ENCODE measurements at regions not wholly inside any gene's neighbourhood (a gene's known extent, or its start where the extent isn't known, plus 50 kb on each side); places are given as distances from the start of the nearest gene placed in this dataset.

DNA sequence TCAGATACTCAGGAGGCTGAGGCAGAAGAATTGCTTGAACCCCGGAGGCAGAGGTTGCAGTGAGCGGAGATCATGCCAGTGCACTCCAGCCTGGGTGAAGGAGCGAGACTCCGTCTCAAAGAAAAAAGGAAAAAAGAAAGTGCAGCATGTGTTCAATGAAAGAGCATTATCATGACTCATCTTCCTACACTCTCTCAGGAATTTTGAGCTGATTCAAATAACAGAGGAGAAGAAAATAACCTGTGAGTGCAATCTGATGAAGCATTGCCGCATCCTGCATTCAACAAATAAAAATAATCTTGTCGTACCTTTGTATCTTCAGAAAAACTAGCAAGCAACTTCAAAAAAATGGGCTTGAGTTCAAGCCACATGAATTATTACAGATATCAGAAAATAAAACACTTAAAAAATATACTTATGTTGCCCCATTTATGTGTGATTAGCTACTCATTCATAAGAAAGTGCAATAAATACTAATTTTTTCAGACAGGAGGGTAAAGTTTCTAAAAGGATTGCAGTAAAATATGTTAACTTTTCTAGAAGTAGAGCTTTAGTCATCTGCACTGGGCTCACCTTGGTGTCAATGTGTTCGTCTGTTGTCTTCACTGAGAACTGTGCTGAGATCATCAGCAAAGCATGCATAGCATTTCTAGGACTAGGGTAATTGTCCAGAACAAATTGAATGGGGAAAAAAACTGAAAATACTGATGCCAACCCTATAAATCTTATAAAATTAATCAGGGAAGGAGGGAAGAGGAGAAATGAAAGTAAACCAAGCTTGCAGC, 90.4 kb upstream of the VCX3B start:
- no peak overlapping the region for H2AFZ ChIP-seq (ENCODE audit: low read length)
- no peaks in the 10 kb centered on the region for H3K79me1 ChIP-seq (ENCODE audit: low read depth, low read length)
- H3K27ac ChIP-seq (ENCODE audit: low read depth, low read length), result no peak overlapping the region
- H2AK5ac ChIP-seq (ENCODE audit: low read depth, low read length), result no peak overlapping the region
- no peaks in the 10 kb centered on the region for H4K20me1 ChIP-seq (replicated peaks in 1 of 2; ENCODE audit: control insufficient read depth in 1 of 2, insufficient read depth in 2 of 2, low read length in 2 of 2)
- no peak overlapping the region for H2BK12ac ChIP-seq (ENCODE audit: low read depth, low read length)
- no peak overlapping the region for H4K5ac ChIP-seq (ENCODE audit: insufficient read length, low read depth, low read length)
- H3K4ac ChIP-seq (replicated peaks; ENCODE audit: insufficient read length, low read depth, low read length), result no peak overlapping the region
- ChIA-PET POLR2A (ENCODE audit: partially characterized antibody) (no interaction called here), CTCF (ENCODE audit: partially characterized antibody) (interaction anchor here (0.6 to 1.0 kb wide), 2 partner anchors 10 to 11 kb away, joined by 3 to 5 read pairs; no protein-coding TSS in a partner anchor)
- no peak overlapping the region for H4K8ac ChIP-seq (ENCODE audit: extremely low read depth, insufficient read depth, low read length)
- no peak overlapping the region for H3K56ac ChIP-seq (replicated peaks; ENCODE audit: insufficient read length, low read depth, low read length)
- no peak overlapping the region for H3K23ac ChIP-seq (ENCODE audit: insufficient read length)
- TF ChIP-seq, protein P1, sequence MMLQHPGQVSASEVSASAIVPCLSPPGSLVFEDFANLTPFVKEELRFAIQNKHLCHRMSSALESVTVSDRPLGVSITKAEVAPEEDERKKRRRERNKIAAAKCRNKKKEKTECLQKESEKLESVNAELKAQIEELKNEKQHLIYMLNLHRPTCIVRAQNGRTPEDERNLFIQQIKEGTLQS (IDR thresholded peaks at IDR 0.05; ENCODE audit: insufficient read depth, low read depth, low read length), result no peak
- TF ChIP-seq EZH2 (IDR thresholded peaks at IDR 0.05; ENCODE audit: low read depth, low read length, severe bottlenecking) (no peak), PHF8 (conservative IDR thresholded peaks at IDR 0.05; ENCODE audit: low read depth, low read length) (no peak), GTF2F1 (IDR thresholded peaks at IDR 0.05; ENCODE audit: borderline replicate concordance, low read depth, low read length) (no peak)
- H3K27me3 ChIP-seq (replicated peaks in 1 of 4; ENCODE audit: control insufficient read depth in 3 of 4, extremely low read depth in 1 of 4, insufficient read depth in 3 of 4, low read length in 3 of 4), result no peaks in the 10 kb centered on the region
- no peak overlapping the region for H4K91ac ChIP-seq (replicated peaks; ENCODE audit: insufficient read length, low read length)
- no peaks in the 10 kb centered on the region for H3K4me1 ChIP-seq (replicated peaks in 1 of 4; ENCODE audit: control insufficient read depth in 3 of 4, insufficient read depth in 4 of 4, low read length in 3 of 4)
- no peak overlapping the region for H3K4me3 ChIP-seq (ENCODE audit: extremely low read depth in 1 of 4, insufficient read depth in 2 of 4, low read depth in 3 of 4, low read length in 4 of 4)
- no peaks in the 10 kb centered on the region for H3K36me3 ChIP-seq (ENCODE audit: control insufficient read depth in 2 of 4, insufficient read depth in 4 of 4, low read length in 3 of 4)
- H3K9me3 ChIP-seq (ENCODE audit: insufficient read depth in 2 of 2, low read depth in 1 of 2, low read length in 1 of 2), result no peaks in the 10 kb centered on the region
- no peak overlapping the region for H3K9ac ChIP-seq (replicated peaks in 1 of 4; ENCODE audit: extremely low read depth in 1 of 4, low read depth in 3 of 4, low read length in 3 of 4)
- no peak overlapping the region for H3K14ac ChIP-seq (ENCODE audit: insufficient read length)
- DNase-seq (ENCODE audit: low read depth in 1 of 2, low spot score in 2 of 2), result no peak
- no peak overlapping the region for H3K4me2 ChIP-seq (ENCODE audit: insufficient read depth in 1 of 2, low read depth in 2 of 2, low read length in 2 of 2)
- H3K23me2 ChIP-seq (ENCODE audit: low read depth, low read length), result no peaks in the 10 kb centered on the region
- H3K79me2 ChIP-seq (ENCODE audit: control insufficient read depth in 1 of 2, insufficient read depth in 2 of 2, low read length in 2 of 2), result no peaks in the 10 kb centered on the region
- no peak for FAIRE-seq
- no peak overlapping the region for H2BK5ac ChIP-seq (ENCODE audit: low read depth, low read length)
- no peak overlapping the region for H2BK15ac ChIP-seq (ENCODE audit: low read length)
- no peak overlapping the region for H2BK120ac ChIP-seq (replicated peaks; ENCODE audit: low read depth, low read length)
- no peak overlapping the region for H2BK20ac ChIP-seq (ENCODE audit: low read length)
- WGBS, 2 experiments (ENCODE audit: extremely low coverage in 1 of 2, insufficient coverage in 1 of 2, insufficient read length in 1 of 2, insufficient replicate concordance in 2 of 2, low coverage in 1 of 2, low lambda C conversion rate in 2 of 2, missing lambda C conversion rate in 1 of 2), result 88% methylated on average over 7 of the region's 7 CpGs; no CpG with 5 or more reads in 1 of the 2 experiments
- H3K18ac ChIP-seq (ENCODE audit: extremely low read depth, low read length), result no peak overlapping the region
